GM20000 (cell line): ENCODE measurements at regions not wholly inside any gene's neighbourhood (a gene's known extent, or its start where the extent isn't known, plus 50 kb on each side); places are given as distances from the start of the nearest gene placed in this dataset.

Source experiments
- DNase-seq: peaks from one replicate; pipeline ENCODE4 v3.0.0; 2012; ENCODE audit warnings: low spot score
- CTCF ChIP-seq: IDR thresholded peaks from 2 replicates; pipeline ENCODE4 v1.5.1; 2012; ENCODE audit warnings: mild to moderate bottlenecking, control low read depth; ENCODE audit errors: extremely low read depth, missing control alignments

- TF ChIP-seq CTCF: no peak
- no peak for DNase-seq
Observed at GRCh38 chr16:52256310-52257078, 290.4 kb downstream of the TOX3 start.

GRCh38 chr16:52254746-52255145 lies 292.2 kb downstream of the TOX3 start:
- TF ChIP-seq CTCF: no peak
- DNase-seq: no peak

GRCh38 chr16:52252680-52253079 lies 294.3 kb downstream of the TOX3 start:
- no peak for TF ChIP-seq CTCF
- no peak for DNase-seq

- TF ChIP-seq CTCF: no peak
- DNase-seq: no peak
Observed at GRCh38 chr16:52251495-52251894, 295.4 kb downstream of the TOX3 start.

- no peak for TF ChIP-seq CTCF
- no peak for DNase-seq
Observed at GRCh38 chr16:52247737-52248136, 299.2 kb downstream of the TOX3 start.

- no peak for TF ChIP-seq CTCF
- DNase-seq: no peak
Observed at GRCh38 chr16:52238710-52239109, 308.2 kb downstream of the TOX3 start.

- no peak for TF ChIP-seq CTCF
- DNase-seq: no peak
Observed at GRCh38 chr16:52237823-52238222, 309.1 kb downstream of the TOX3 start.
